ENCODE measurements at regions not wholly inside any gene's neighbourhood (a gene's known extent, or its start where the extent isn't known, plus 50 kb on each side); places are given as distances from the start of the nearest gene placed in this dataset.

GRCh38 chr2:125698280-125698679 is 957.7 kb upstream of the GYPC start:
- Mint-ChIP-seq H3K4me1 (ENCODE audit: unreplicated experiment) (no peaks in the 10 kb centered on the region), H3K9me3 (ENCODE audit: unreplicated experiment) (peaks cover 13% of the 10 kb centered on the region), H3K36me3 (ENCODE audit: unreplicated experiment) (no peaks in the 10 kb centered on the region), H3K27me3 (ENCODE audit: unreplicated experiment) (no peaks in the 10 kb centered on the region), H3K4me3 (ENCODE audit: unreplicated experiment) (no peak overlapping the region), H3K27ac (ENCODE audit: unreplicated experiment) (no peak overlapping the region)
- no peak for DNase-seq (ENCODE audit: extremely low spot score, unreplicated experiment)
- TF ChIP-seq, protein P1, sequence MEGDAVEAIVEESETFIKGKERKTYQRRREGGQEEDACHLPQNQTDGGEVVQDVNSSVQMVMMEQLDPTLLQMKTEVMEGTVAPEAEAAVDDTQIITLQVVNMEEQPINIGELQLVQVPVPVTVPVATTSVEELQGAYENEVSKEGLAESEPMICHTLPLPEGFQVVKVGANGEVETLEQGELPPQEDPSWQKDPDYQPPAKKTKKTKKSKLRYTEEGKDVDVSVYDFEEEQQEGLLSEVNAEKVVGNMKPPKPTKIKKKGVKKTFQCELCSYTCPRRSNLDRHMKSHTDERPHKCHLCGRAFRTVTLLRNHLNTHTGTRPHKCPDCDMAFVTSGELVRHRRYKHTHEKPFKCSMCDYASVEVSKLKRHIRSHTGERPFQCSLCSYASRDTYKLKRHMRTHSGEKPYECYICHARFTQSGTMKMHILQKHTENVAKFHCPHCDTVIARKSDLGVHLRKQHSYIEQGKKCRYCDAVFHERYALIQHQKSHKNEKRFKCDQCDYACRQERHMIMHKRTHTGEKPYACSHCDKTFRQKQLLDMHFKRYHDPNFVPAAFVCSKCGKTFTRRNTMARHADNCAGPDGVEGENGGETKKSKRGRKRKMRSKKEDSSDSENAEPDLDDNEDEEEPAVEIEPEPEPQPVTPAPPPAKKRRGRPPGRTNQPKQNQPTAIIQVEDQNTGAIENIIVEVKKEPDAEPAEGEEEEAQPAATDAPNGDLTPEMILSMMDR (IDR thresholded peaks at IDR 0.05), result no peak

- Mint-ChIP-seq H3K9me3 (ENCODE audit: unreplicated experiment) (peaks cover 8% of the 10 kb centered on the region), H3K27me3 (ENCODE audit: unreplicated experiment) (no peaks in the 10 kb centered on the region), H3K4me3 (ENCODE audit: unreplicated experiment) (no peak overlapping the region), H3K27ac (ENCODE audit: unreplicated experiment) (no peak overlapping the region), H3K4me1 (ENCODE audit: unreplicated experiment) (no peaks in the 10 kb centered on the region), H3K36me3 (ENCODE audit: unreplicated experiment) (no peaks in the 10 kb centered on the region)
- no peak for DNase-seq (ENCODE audit: extremely low spot score, unreplicated experiment)
- TF ChIP-seq, protein P1 (IDR thresholded peaks at IDR 0.05), result no peak
Measured at GRCh38 chr2:125701070-125701469, 954.9 kb upstream of the GYPC start.

DNA sequence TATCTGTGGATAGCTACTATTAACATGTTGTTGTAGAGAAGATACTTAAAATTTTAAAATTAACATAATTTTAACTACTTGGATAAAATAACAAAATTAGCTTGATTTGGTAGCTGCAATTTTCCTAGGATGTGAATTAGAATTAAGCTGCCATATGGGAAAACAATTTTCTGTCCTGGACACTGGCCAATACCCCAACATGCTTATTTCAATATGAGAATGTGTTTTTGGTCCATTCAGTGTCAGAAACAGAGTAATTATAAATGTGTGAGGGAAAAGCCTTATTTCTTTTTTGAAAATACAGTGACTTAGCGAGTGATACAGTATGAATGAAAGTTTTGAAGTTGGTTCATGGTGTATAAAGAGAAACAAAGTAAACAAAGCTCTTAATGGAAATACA is 948.3 kb upstream of the GYPC start:
- Mint-ChIP-seq H3K4me3 (ENCODE audit: unreplicated experiment) (no peak overlapping the region), H3K4me1 (ENCODE audit: unreplicated experiment) (no peaks in the 10 kb centered on the region), H3K36me3 (ENCODE audit: unreplicated experiment) (no peaks in the 10 kb centered on the region), H3K27ac (ENCODE audit: unreplicated experiment) (no peak overlapping the region), H3K27me3 (ENCODE audit: unreplicated experiment) (no peaks in the 10 kb centered on the region), H3K9me3 (ENCODE audit: unreplicated experiment) (peaks cover 27% of the 10 kb centered on the region)
- TF ChIP-seq, protein P1 (IDR thresholded peaks at IDR 0.05), result no peak
- no peak for DNase-seq (ENCODE audit: extremely low spot score, unreplicated experiment)

GRCh38 chr2:125710561-125710960 is 945.4 kb upstream of the GYPC start:
- no peaks in the 10 kb centered on the region for H3K27me3 Mint-ChIP-seq (ENCODE audit: unreplicated experiment)
- H3K4me1 Mint-ChIP-seq (ENCODE audit: unreplicated experiment), result no peaks in the 10 kb centered on the region
- H3K27ac Mint-ChIP-seq (ENCODE audit: unreplicated experiment), result no peak overlapping the region
- H3K4me3 Mint-ChIP-seq (ENCODE audit: unreplicated experiment), result no peak overlapping the region
- H3K9me3 Mint-ChIP-seq (ENCODE audit: unreplicated experiment), result peaks cover 40% of the 10 kb centered on the region
- no peak for DNase-seq (ENCODE audit: extremely low spot score, unreplicated experiment)
- TF ChIP-seq, protein P1 (IDR thresholded peaks at IDR 0.05), result no peak
- no peaks in the 10 kb centered on the region for H3K36me3 Mint-ChIP-seq (ENCODE audit: unreplicated experiment)

GRCh38 chr2:125711075-125711474 is 944.9 kb upstream of the GYPC start:
- Mint-ChIP-seq H3K27me3 (ENCODE audit: unreplicated experiment) (no peaks in the 10 kb centered on the region), H3K36me3 (ENCODE audit: unreplicated experiment) (no peaks in the 10 kb centered on the region), H3K4me3 (ENCODE audit: unreplicated experiment) (no peak overlapping the region), H3K27ac (ENCODE audit: unreplicated experiment) (no peak overlapping the region), H3K9me3 (ENCODE audit: unreplicated experiment) (peaks cover 43% of the 10 kb centered on the region), H3K4me1 (ENCODE audit: unreplicated experiment) (no peaks in the 10 kb centered on the region)
- TF ChIP-seq, protein P1 (IDR thresholded peaks at IDR 0.05), result no peak
- DNase-seq (ENCODE audit: extremely low spot score, unreplicated experiment), result no peak

Data from osteocyte (in vitro differentiated cells).